GM23248 (cell line): ENCODE measurements at regions not wholly inside any gene's neighbourhood (a gene's known extent, or its start where the extent isn't known, plus 50 kb on each side); places are given as distances from the start of the nearest gene placed in this dataset.
"Not testable (repeated sequence)": the region's sequence is repeated elsewhere in the genome, so short reads cannot be mapped to it uniquely, and the experiment has no call there.

Source experiments
- DNase-seq: peaks from one replicate; pipeline ENCODE4 v3.0.0-alpha.2; 2015
- H2AFZ ChIP-seq: fragments of 200-600 bp; sonication (generic); 2 replicates; pipeline ENCODE4 v1.6.1; 2016; ENCODE audit warnings: antibody characterized with exemption
- H3F3A ChIP-seq: fragments of 200-600 bp; sonication (generic); 2 replicates; pipeline ENCODE4 v1.6.1; 2016; ENCODE audit warnings: mild to moderate bottlenecking, antibody characterized with exemption, mixed run types; ENCODE audit not compliant: insufficient read depth
- H3K27ac ChIP-seq: fragments of 200-600 bp; sonication (generic); 2 replicates; pipeline ENCODE4 v1.5.1; 2016; ENCODE audit warnings: mild to moderate bottlenecking
- H3K27me3 ChIP-seq: fragments of 200-600 bp; sonication (generic); replicated peaks from 2 replicates; pipeline ENCODE4 v1.6.1; 2016; ENCODE audit warnings: mild to moderate bottlenecking; ENCODE audit not compliant: insufficient read depth
- H3K36me3 ChIP-seq: fragments of 200-600 bp; sonication (generic); 2 replicates; pipeline ENCODE4 v1.6.1; 2016; ENCODE audit warnings: low read depth, mild to moderate bottlenecking
- H3K4me1 ChIP-seq: fragments of 200-600 bp; sonication (generic); 2 replicates; pipeline ENCODE4 v1.6.1; 2016; ENCODE audit warnings: mild to moderate bottlenecking; ENCODE audit not compliant: insufficient read depth
- H3K4me2 ChIP-seq: fragments of 200-600 bp; sonication (generic); one replicate; pipeline ENCODE4 v1.6.1; 2016; ENCODE audit warnings: mild to moderate bottlenecking; ENCODE audit not compliant: unreplicated experiment
- H3K4me3 ChIP-seq: fragments of 200-600 bp; sonication (generic); 2 replicates; pipeline ENCODE4 v1.5.1; 2016; ENCODE audit warnings: mild to moderate bottlenecking
- H3K79me2 ChIP-seq: fragments of 200-600 bp; sonication (generic); 2 replicates; pipeline ENCODE4 v1.6.1; 2016; ENCODE audit warnings: mild to moderate bottlenecking; ENCODE audit not compliant: insufficient read depth
- H3K9ac ChIP-seq: fragments of 200-600 bp; sonication (generic); 2 replicates; pipeline ENCODE4 v1.6.1; 2016; ENCODE audit warnings: mild to moderate bottlenecking
- H3K9me2 ChIP-seq: fragments of 200-600 bp; sonication (generic); 2 replicates; pipeline ENCODE4 v1.6.1; 2016; ENCODE audit warnings: mixed run types, mild to moderate bottlenecking, moderate library complexity; ENCODE audit not compliant: insufficient read depth
- H3K9me3 ChIP-seq: fragments of 200-600 bp; sonication (generic); one replicate; pipeline ENCODE4 v1.6.1; 2017; ENCODE audit warnings: low read depth
- H4K20me1 ChIP-seq: fragments of 200-600 bp; sonication (generic); 2 replicates; pipeline ENCODE4 v1.6.0; 2016; ENCODE audit not compliant: insufficient read depth
- EZH2 ChIP-seq: fragments of 200-600 bp; sonication (generic); IDR thresholded peaks from 2 replicates; pipeline ENCODE4 v1.6.1; 2018; ENCODE audit warnings: antibody characterized with exemption, mild to moderate bottlenecking; ENCODE audit not compliant: insufficient read depth, poor library complexity, severe bottlenecking
- EZH2phosphoT487 ChIP-seq: fragments of 200-600 bp; sonication (generic); IDR thresholded peaks from 2 replicates; pipeline ENCODE4 v1.6.1; 2018; ENCODE audit warnings: antibody characterized with exemption, moderate library complexity, mild to moderate bottlenecking, low read depth; ENCODE audit not compliant: insufficient read depth
- WGBS, 2 experiments: methylation state at CpG; one replicate each; pipeline ENCODE4 v1.1.6; 2015 to 2017; ENCODE audit warnings: low lambda C conversion rate in 2 of 2, low coverage in 1 of 2; ENCODE audit errors: missing lambda C conversion rate in 2 of 2; 5-methylcytosine and 5-hydroxymethylcytosine counted together
- in situ Hi-C: fragments of 300-500 bp; cut with MboI; formaldehyde crosslinking; loops from 2 replicates; pipeline ENCODE4 v1.15.0; 2020

- no peaks in the 10 kb centered on the region for H3K9me3 ChIP-seq
- H3K79me2 ChIP-seq = no peaks in the 10 kb centered on the region
- no peaks in the 10 kb centered on the region for H3F3A ChIP-seq
- H3K4me1 ChIP-seq = no peaks in the 10 kb centered on the region
- WGBS, 2 experiments = 9 to 11% methylated on average over 4 of the region's 4 CpGs
- TF ChIP-seq EZH2phosphoT487 = no peak
- no peak for TF ChIP-seq EZH2
- in situ Hi-C loops = no loop called here
- no peak for DNase-seq
- H3K4me2 ChIP-seq = no peak overlapping the region
- no peaks in the 10 kb centered on the region for H4K20me1 ChIP-seq
- no peak overlapping the region for H3K4me3 ChIP-seq
- no peaks in the 10 kb centered on the region for H3K36me3 ChIP-seq
- no peaks in the 10 kb centered on the region for H3K27me3 ChIP-seq
- H3K9ac ChIP-seq = no peak overlapping the region
- H3K9me2 ChIP-seq = no peaks in the 10 kb centered on the region
- H2AFZ ChIP-seq = no peak overlapping the region
- H3K27ac ChIP-seq = no peak overlapping the region
Measured at GRCh38 chr12:97984974-97985580, 522.5 kb downstream of the RMST start.

GRCh38 chr12:97985834-97986233 lies 523.2 kb downstream of the RMST start:
- WGBS, 2 experiments = 33 to 36% methylated on average over 5 of the region's 5 CpGs
- no peak for DNase-seq
- Histone ChIP-seq H3K27me3 (no peaks in the 10 kb centered on the region), H3K9me3 (no peaks in the 10 kb centered on the region), H3K4me3 (no peak overlapping the region), H3F3A (no peaks in the 10 kb centered on the region), H3K4me2 (no peak overlapping the region), H3K79me2 (no peaks in the 10 kb centered on the region), H3K4me1 (no peaks in the 10 kb centered on the region), H3K9ac (no peak overlapping the region), H4K20me1 (no peaks in the 10 kb centered on the region), H2AFZ (no peak overlapping the region), H3K27ac (no peak overlapping the region), H3K9me2 (no peaks in the 10 kb centered on the region), H3K36me3 (no peaks in the 10 kb centered on the region)
- TF ChIP-seq EZH2phosphoT487 (no peak), EZH2 (no peak)
- in situ Hi-C loops = no loop called here

GRCh38 chr12:97988588-97988987 lies 526.0 kb downstream of the RMST start:
- in situ Hi-C loops, H2AFZ ChIP-seq, H3K4me2 ChIP-seq, H3K9ac ChIP-seq, H3F3A ChIP-seq, H3K27me3 ChIP-seq, H3K79me2 ChIP-seq, DNase-seq, H3K4me3 ChIP-seq, H3K9me2 ChIP-seq, H3K36me3 ChIP-seq, H3K27ac ChIP-seq, H3K9me3 ChIP-seq, H4K20me1 ChIP-seq, H3K4me1 ChIP-seq: not testable (repeated sequence)

- Histone ChIP-seq H3K79me2 (no peaks in the 10 kb centered on the region), H3K9ac (no peak overlapping the region), H3K27me3 (no peaks in the 10 kb centered on the region), H4K20me1 (no peaks in the 10 kb centered on the region), H3K36me3 (no peaks in the 10 kb centered on the region), H3K4me2 (no peak overlapping the region), H3K9me2 (no peaks in the 10 kb centered on the region), H3K4me1 (no peaks in the 10 kb centered on the region), H2AFZ (no peak overlapping the region), H3K4me3 (no peak overlapping the region), H3K27ac (no peak overlapping the region), H3F3A (no peaks in the 10 kb centered on the region), H3K9me3 (no peaks in the 10 kb centered on the region)
- DNase-seq = no peak
- TF ChIP-seq EZH2 = no peak
- TF ChIP-seq EZH2phosphoT487 = no peak
- in situ Hi-C loops = no loop called here
Measured at GRCh38 chr12:97989366-97989940, 525.9 kb upstream of the TMPO start.

- H3K4me3 ChIP-seq = no peak overlapping the region
- H2AFZ ChIP-seq = no peak overlapping the region
- no peak overlapping the region for H3K27ac ChIP-seq
- H3F3A ChIP-seq = no peaks in the 10 kb centered on the region
- no peak for DNase-seq
- 12 to 21% methylated on average over 2 of the region's 2 CpGs for WGBS, 2 experiments
- H3K27me3 ChIP-seq = no peaks in the 10 kb centered on the region
- H3K36me3 ChIP-seq = no peaks in the 10 kb centered on the region
- H3K4me1 ChIP-seq = no peaks in the 10 kb centered on the region
- in situ Hi-C loops = no loop called here
- no peaks in the 10 kb centered on the region for H3K9me2 ChIP-seq
- no peaks in the 10 kb centered on the region for H4K20me1 ChIP-seq
- TF ChIP-seq EZH2 (no peak), EZH2phosphoT487 (no peak)
- H3K79me2 ChIP-seq = no peaks in the 10 kb centered on the region
- no peak overlapping the region for H3K4me2 ChIP-seq
- H3K9me3 ChIP-seq = no peaks in the 10 kb centered on the region
- no peak overlapping the region for H3K9ac ChIP-seq
Measured at GRCh38 chr12:97994746-97995484, 520.5 kb upstream of the TMPO start.
